ENCODE measurements at regions not wholly inside any gene's neighbourhood (a gene's known extent, or its start where the extent isn't known, plus 50 kb on each side); places are given as distances from the start of the nearest gene placed in this dataset.

DNA sequence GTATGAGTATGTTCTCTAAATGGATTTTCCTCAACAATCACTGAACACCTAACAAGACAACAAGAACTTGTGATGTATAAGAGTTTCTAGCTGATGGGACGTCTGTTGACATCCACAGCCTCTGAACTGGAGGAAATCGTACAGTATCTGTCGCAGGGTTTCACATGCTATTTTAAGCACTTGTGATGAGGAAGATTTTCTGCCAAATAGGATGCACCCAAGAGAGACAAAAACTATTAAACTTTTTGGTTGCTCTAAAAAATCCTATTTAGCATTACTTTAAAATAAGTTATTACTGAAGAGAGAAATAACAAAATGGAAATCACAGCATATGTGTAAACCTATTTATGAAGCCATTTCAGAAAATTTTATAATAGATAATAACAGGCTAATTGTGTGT, 356.1 kb upstream of the SLC7A11 start:
- CTCF ChIA-PET: no interaction called here
- no peak for ATAC-seq
- H3K9ac ChIP-seq (ENCODE audit: low read length): no peak overlapping the region
- TF ChIP-seq EZH2phosphoT487 (IDR thresholded peaks at IDR 0.05; ENCODE audit: borderline replicate concordance, low read length) (no peak), EZH2 (IDR thresholded peaks at IDR 0.05; ENCODE audit: low read length, unreplicated experiment) (no peak)
- TF ChIP-seq, protein P1, sequence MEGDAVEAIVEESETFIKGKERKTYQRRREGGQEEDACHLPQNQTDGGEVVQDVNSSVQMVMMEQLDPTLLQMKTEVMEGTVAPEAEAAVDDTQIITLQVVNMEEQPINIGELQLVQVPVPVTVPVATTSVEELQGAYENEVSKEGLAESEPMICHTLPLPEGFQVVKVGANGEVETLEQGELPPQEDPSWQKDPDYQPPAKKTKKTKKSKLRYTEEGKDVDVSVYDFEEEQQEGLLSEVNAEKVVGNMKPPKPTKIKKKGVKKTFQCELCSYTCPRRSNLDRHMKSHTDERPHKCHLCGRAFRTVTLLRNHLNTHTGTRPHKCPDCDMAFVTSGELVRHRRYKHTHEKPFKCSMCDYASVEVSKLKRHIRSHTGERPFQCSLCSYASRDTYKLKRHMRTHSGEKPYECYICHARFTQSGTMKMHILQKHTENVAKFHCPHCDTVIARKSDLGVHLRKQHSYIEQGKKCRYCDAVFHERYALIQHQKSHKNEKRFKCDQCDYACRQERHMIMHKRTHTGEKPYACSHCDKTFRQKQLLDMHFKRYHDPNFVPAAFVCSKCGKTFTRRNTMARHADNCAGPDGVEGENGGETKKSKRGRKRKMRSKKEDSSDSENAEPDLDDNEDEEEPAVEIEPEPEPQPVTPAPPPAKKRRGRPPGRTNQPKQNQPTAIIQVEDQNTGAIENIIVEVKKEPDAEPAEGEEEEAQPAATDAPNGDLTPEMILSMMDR (conservative IDR thresholded peaks at IDR 0.05; ENCODE audit: low read depth, low read length): no peak
- no peaks in the 10 kb centered on the region for H3K36me3 ChIP-seq (ENCODE audit: low read depth, low read length)
- no peak overlapping the region for H3K4me3 ChIP-seq (ENCODE audit: low read length)
- H3K4me2 ChIP-seq (ENCODE audit: low read length): no peak overlapping the region
- H3K4me1 ChIP-seq (ENCODE audit: insufficient read depth, low read length): no peaks in the 10 kb centered on the region
- H3K79me2 ChIP-seq (ENCODE audit: low read length): no peaks in the 10 kb centered on the region
- no peaks in the 10 kb centered on the region for H4K20me1 ChIP-seq (ENCODE audit: low read length)
- no peaks in the 10 kb centered on the region for H3F3A ChIP-seq (ENCODE audit: low read length, unreplicated experiment)
- H3K9me3 ChIP-seq (ENCODE audit: low read length): no peaks in the 10 kb centered on the region
- H3K27me3 ChIP-seq (ENCODE audit: low read length): no peaks in the 10 kb centered on the region
- intact Hi-C loops (cut with micrococcal nuclease): no loop called here
- H3K27ac ChIP-seq (ENCODE audit: low read length): no peak overlapping the region
- DNase-seq: no peak
- H2AFZ ChIP-seq (ENCODE audit: low read length): no peak overlapping the region
- no TSS peak for BruUV-seq (replicated peaks)
- POLR2A ChIA-PET (ENCODE audit: unreplicated experiment): no interaction called here
- no peaks in the 10 kb centered on the region for H3K9me2 ChIP-seq (replicated peaks; ENCODE audit: low read length)

DNA sequence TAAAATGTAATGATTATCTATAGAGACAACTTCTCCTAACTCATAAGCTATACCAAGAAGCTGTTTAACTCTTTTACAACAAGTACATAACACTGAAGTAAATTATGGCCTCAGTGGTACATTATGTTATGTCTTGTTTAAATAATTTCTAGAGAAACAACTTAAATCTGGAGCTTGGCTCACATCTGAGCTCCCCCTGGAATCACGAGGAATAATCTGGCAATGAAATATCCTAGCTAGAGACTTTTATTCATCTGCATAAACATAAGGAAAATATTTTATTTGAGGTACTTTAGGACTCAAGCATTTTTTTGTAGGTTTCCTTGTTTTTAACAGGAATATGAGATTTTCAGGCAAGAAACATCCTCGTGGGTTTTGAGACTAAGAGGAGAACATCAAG, 354.7 kb upstream of the SLC7A11 start:
- TF ChIP-seq EZH2phosphoT487 (IDR thresholded peaks at IDR 0.05; ENCODE audit: borderline replicate concordance, low read length) (no peak), EZH2 (IDR thresholded peaks at IDR 0.05; ENCODE audit: low read length, unreplicated experiment) (no peak)
- TF ChIP-seq, protein P1 (conservative IDR thresholded peaks at IDR 0.05; ENCODE audit: low read depth, low read length): no peak
- Histone ChIP-seq H4K20me1 (ENCODE audit: low read length) (no peaks in the 10 kb centered on the region), H3K4me3 (ENCODE audit: low read length) (no peak overlapping the region), H3K9me2 (replicated peaks; ENCODE audit: low read length) (no peaks in the 10 kb centered on the region), H3K79me2 (ENCODE audit: low read length) (no peaks in the 10 kb centered on the region), H3K4me1 (ENCODE audit: insufficient read depth, low read length) (no peaks in the 10 kb centered on the region), H3K36me3 (ENCODE audit: low read depth, low read length) (no peaks in the 10 kb centered on the region), H3F3A (ENCODE audit: low read length, unreplicated experiment) (no peaks in the 10 kb centered on the region), H3K4me2 (ENCODE audit: low read length) (no peak overlapping the region), H3K27me3 (ENCODE audit: low read length) (no peaks in the 10 kb centered on the region), H3K27ac (ENCODE audit: low read length) (no peak overlapping the region), H3K9me3 (ENCODE audit: low read length) (no peaks in the 10 kb centered on the region), H3K9ac (ENCODE audit: low read length) (no peak overlapping the region), H2AFZ (ENCODE audit: low read length) (no peak overlapping the region)
- no peak for DNase-seq
- intact Hi-C loops (cut with micrococcal nuclease): no loop called here
- BruUV-seq (replicated peaks): no TSS peak
- ATAC-seq: no peak
- ChIA-PET CTCF (no interaction called here), POLR2A (ENCODE audit: unreplicated experiment) (no interaction called here)

DNA sequence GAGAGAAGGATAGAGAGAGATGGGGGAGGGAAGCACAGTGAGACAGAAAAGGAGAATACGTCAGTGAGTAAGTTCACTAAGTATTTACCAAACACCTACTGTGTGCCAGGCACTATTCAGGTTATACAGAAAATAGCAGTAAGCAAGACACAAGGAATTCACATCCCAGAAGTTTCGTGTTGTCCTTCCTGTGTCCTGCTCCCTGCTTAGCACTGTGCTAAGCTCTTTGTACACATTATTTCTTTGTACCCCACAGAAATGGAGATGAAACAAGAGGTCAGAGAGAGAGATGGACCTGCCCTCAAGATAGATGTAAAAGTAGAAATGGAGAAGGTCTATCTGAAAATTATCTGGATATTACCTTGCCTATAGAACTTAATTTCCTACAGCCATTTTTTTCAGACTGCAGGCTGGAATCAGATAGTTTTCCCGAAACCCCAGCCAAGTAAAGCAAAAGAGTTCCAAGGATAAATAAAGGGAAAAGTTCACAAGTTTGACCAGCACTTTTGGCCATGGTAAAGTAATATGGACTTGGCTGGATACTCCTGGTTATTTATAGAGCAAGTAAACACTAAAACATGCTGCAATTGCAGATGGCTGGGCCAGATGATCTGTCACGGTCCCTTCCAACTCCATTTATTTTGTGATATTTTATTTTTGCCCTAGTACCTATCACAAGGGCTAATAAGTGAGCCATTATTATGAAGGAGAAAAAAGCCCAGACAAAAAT, 353.7 kb upstream of the SLC7A11 start:
- Histone ChIP-seq H3K27ac (ENCODE audit: low read length) (no peak overlapping the region), H3K4me1 (ENCODE audit: insufficient read depth, low read length) (no peaks in the 10 kb centered on the region), H3K27me3 (ENCODE audit: low read length) (no peaks in the 10 kb centered on the region), H3K4me2 (ENCODE audit: low read length) (no peak overlapping the region), H4K20me1 (ENCODE audit: low read length) (no peaks in the 10 kb centered on the region), H3F3A (ENCODE audit: low read length, unreplicated experiment) (no peaks in the 10 kb centered on the region), H3K36me3 (ENCODE audit: low read depth, low read length) (no peaks in the 10 kb centered on the region), H3K79me2 (ENCODE audit: low read length) (no peaks in the 10 kb centered on the region), H3K9me3 (ENCODE audit: low read length) (no peaks in the 10 kb centered on the region), H2AFZ (ENCODE audit: low read length) (no peak overlapping the region), H3K9me2 (replicated peaks; ENCODE audit: low read length) (no peaks in the 10 kb centered on the region), H3K4me3 (ENCODE audit: low read length) (no peak overlapping the region), H3K9ac (ENCODE audit: low read length) (no peak overlapping the region)
- ChIA-PET CTCF (no interaction called here), POLR2A (ENCODE audit: unreplicated experiment) (no interaction called here)
- DNase-seq (no peak), ATAC-seq (no peak)
- TF ChIP-seq EZH2 (IDR thresholded peaks at IDR 0.05; ENCODE audit: low read length, unreplicated experiment) (no peak), EZH2phosphoT487 (IDR thresholded peaks at IDR 0.05; ENCODE audit: borderline replicate concordance, low read length) (no peak)
- TF ChIP-seq, protein P1 (conservative IDR thresholded peaks at IDR 0.05; ENCODE audit: low read depth, low read length): no peak
- BruUV-seq (replicated peaks): no TSS peak
- intact Hi-C loops (cut with micrococcal nuclease): no loop called here

Data from PC-3 (cell line).